ENCODE measurements at regions not wholly inside any gene's neighbourhood (a gene's known extent, or its start where the extent isn't known, plus 50 kb on each side); places are given as distances from the start of the nearest gene placed in this dataset.
"Not testable (repeated sequence)": the region's sequence is repeated elsewhere in the genome, so short reads cannot be mapped to it uniquely, and the experiment has no call there.

DNA sequence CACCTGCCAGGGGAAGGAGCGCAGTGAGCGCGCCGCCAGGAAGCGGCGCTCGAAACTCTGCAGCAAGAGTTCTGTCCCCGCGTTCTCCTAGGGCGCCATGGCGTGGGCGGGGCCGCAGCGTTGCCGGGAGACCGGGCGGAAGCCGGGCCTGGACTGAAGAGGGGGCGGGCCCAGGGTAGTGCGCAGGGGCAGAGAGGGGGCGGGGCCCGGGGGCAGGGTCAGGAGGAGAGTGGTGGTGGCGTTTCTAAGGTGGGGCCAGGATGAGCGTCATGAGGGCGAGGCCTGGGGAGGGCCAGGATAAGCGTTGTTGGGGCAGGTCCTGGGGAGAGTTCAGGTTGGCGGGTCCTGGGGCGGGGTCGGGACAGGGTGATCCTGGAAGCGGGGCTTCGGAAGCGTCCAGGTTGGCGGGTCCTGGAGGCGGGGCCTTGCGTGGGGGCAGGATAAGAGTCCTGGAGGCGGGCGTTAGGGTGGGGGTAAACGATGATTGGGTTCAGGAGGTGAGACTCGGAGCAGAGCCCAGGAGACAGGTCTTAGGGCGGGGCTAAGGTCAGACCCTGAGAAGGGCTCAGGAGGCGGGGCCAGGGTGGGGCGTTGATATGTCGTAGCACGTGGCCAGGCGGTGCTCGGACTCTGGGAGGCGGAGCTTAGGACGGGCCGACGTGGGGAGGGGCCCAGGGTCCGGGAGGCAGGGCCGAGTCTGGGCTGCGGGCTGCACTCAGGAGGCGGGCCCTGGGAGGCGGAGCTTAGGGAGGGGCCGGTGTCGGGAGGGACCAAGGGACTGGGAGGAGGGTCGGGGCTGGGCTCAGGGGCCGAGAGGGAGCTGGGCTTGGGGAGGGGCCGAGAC, 189.4 kb downstream of the ADRA2C start:
- H3K4me1 ChIP-seq; H3K27me3 ChIP-seq; H3K9me3 ChIP-seq; intact Hi-C loops (cut with DNase I); H3K36me3 ChIP-seq: not testable (repeated sequence)
- TF ChIP-seq POLR2A (IDR thresholded peaks at IDR 0.05), result peak in 1 of 2 donors; percentile 60
- 0 to 1% methylated on average over 31 to 35 of the region's 60 CpGs for WGBS, 2 donors
- peak; percentile 100 for DNase-seq
- peak overlapping the region in 2 of 3 donors; percentile 61 to 63 for H3K27ac ChIP-seq
- H3K4me3 ChIP-seq (replicated peaks in 1 of 3), result peak overlapping the region; percentile 33 to 60 (median 50)

DNA sequence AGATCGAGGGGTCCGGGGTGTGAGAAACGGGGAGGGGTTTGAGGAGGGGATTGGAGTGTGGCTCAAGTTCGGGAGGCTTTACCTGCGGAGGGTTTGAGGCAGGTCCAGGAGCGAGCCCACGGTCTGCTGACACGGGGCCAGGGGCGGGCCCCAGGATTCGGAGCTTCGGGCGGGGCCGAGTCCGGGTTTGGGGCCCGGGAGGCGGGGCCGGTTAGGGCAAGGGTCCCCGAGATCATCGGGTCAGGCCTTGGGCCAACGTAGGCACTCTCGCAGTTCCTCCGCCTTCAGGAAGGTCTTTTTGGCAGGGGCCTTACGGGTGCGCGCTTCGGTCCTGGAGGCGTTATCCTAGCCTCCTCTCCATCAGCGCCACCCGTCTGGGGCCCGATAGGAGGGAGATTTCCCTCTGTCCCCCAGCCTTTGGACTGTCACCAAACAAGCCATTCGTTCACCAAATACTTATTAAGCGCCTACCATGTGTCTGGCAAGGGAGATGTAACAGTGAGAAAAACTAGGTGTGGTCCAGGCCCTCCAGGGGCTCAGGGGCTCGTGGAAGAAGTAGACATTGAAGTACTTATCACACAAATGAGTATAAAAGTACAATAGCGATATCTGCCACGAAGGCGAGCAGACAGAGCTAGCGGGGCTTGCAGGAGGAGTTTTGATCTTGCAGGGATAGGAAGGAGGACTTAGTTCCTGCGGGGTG, 190.1 kb downstream of the ADRA2C start:
- intact Hi-C loops (cut with DNase I), result not testable (repeated sequence)
- WGBS, 2 donors, result 4 to 7% methylated on average over 28 to 36 of the region's 38 CpGs

DNA sequence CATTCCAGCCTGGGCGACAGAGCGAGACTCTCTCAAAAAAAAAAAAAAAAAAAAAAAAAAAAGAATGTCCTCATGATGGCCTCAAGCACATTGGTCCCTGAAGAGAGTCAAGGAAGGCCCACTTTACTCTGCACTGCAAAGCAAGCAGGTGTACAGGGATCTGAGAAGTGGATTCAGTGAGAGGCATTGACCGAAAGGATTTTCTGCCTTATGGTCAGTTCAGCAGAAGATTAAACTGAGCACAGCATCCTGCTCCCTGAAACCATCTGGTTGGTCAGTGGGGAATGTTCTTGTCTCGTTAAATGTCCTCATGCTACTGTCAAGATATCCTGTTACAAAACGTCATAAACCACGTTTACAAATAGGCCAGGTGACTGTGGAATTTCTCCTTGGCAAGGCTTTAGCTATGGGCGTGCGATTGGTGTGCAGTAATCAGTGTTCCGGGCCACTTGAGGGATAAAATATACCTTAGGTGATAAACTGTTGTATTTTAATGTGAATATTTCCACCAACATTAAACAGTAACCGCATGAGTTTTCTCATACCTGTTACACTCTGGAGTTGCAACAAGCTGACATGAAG, 195.0 kb downstream of the ADRA2C start:
- H3K27ac ChIP-seq; H3K9me3 ChIP-seq; H3K36me3 ChIP-seq; H3K27me3 ChIP-seq; H3K4me3 ChIP-seq (replicated peaks in 1 of 3); H3K4me1 ChIP-seq; DNase-seq; intact Hi-C loops (cut with DNase I): not testable (repeated sequence)
- WGBS, 2 donors, result 47 to 49% methylated on average over 10 of the region's 10 CpGs

More for the DNA sequence above, 190.1 kb downstream of the ADRA2C start:
- peak overlapping the region in 2 of 3 donors; percentile 43 to 61 for H3K27ac ChIP-seq
- not testable (repeated sequence) for H3K27me3 ChIP-seq, H3K4me1 ChIP-seq, H3K36me3 ChIP-seq, H3K9me3 ChIP-seq, DNase-seq
- H3K4me3 ChIP-seq (replicated peaks in 1 of 3), result peak overlapping the region in 2 of 3 donors; percentile 2 to 60

DNA sequence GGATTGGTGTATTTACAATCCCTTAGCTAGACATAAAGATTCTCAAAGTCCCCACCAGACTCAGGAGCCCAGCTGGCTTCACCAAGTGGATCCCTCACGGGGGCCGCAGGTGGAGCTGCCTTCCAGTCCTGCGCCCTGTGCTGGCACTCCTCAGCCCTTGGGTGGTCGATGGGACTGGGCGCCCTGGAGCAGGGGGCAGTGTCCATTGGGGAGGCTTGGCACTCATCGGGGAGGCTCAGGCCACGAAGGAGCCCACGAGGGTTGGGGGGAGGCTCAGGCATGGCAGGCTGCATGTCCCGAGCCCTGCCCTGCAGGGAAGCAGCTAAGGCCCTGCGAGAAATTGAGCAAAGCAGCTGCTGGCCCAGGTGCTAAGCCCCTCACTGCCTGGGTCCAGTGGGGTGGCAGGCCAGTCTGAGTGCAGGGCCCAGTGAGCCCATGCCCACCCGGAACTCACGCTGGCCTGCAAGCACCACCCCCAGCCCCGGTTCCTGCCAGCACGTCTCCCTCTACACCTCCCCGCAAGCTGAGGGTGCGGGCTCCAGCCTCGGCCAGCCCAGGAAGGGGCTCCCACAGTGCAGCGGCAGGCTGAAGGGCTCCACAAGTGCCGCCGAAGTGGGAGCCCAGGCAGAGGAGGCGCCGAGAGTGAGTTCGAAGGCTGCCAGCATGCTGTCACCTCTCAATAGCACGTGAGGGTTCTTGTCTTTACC, 198.5 kb downstream of the ADRA2C start:
- H3K4me3 ChIP-seq (replicated peaks in 1 of 3); H3K27me3 ChIP-seq; intact Hi-C loops (cut with DNase I); H3K4me1 ChIP-seq; H3K9me3 ChIP-seq; H3K36me3 ChIP-seq; H3K27ac ChIP-seq; DNase-seq: not testable (repeated sequence)
- 64 to 66% methylated on average over 17 to 22 of the region's 24 CpGs for WGBS, 2 donors

DNA sequence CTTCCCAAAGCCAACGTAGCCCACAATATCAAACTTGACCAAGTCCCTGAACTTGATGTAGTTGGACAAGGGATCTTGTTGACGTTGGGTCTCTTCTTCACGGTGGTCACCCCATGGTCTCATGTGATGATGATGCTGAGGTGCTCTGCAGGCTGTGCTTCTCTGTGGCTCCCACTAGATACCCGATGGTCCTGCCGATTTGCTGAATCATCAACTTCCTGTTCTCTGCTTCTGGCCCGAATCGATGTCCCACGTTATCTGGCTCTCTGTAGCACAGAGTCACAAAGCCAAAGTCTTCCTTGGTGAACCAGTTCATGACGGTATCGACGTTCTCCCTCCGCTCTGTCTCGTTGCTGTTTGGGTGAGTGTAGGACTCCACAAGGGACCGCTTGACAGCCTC, 201.0 kb downstream of the ADRA2C start:
- H3K27ac ChIP-seq; H3K4me3 ChIP-seq (replicated peaks in 1 of 3); H3K9me3 ChIP-seq; intact Hi-C loops (cut with DNase I); H3K4me1 ChIP-seq; H3K36me3 ChIP-seq; DNase-seq; H3K27me3 ChIP-seq: not testable (repeated sequence)
- 84 to 90% methylated on average over 13 to 14 of the region's 14 CpGs for WGBS, 2 donors

DNA sequence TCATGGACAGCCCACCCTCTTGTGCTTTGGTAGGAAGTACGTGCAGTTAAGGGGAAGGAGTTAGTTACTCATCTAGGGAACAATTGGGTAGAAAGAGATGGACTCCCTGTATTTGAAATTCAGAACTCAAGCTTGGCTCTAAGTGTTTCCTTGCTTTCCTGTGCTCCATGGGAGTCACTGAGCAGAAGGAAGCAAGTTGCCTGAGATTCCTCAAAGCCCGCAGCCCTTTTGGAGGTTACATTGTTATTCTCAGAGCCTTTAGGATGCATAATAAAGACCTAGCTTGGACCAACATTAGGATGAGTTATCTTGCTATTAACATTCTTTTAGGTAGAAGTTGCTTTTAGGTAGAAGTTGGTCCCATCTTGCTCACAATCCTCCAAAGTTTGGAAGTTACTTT, 206.4 kb downstream of the ADRA2C start:
- H3K4me3 ChIP-seq (replicated peaks in 1 of 3); DNase-seq; H3K9me3 ChIP-seq; H3K4me1 ChIP-seq; H3K36me3 ChIP-seq; H3K27ac ChIP-seq; H3K27me3 ChIP-seq; intact Hi-C loops (cut with DNase I): not testable (repeated sequence)
- 47 to 53% methylated on average over 2 of the region's 2 CpGs for WGBS, 2 donors

DNA sequence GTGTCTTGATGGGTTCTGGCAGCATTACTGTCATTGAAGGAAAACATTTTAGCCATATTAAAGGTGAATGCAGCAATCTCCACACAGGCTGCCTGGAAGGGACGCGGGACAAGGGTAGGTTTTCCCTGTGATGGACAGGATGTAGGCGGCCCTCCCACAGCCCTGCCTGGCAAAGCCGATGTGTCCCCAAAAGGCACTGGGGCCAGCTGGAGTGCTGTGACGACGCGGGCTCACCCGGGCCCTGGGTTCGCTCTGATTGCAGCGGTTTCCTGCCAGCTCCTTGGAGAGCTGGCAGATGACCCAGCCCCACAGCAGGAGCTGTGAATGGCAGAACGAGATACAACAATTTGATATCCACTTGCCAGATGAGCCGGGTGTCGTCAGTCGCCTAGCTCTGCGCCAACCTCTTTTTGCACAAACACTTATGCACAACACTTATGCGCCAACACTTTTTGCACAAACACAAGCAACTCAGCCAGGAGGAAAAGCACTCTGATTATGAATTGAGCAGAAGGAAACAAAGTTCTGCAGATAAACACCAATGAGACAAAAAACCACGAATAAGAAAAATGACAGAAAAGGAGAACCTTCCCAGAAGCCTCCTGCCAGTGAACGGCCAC, 207.5 kb downstream of the ADRA2C start:
- H3K27me3 ChIP-seq; DNase-seq; H3K4me3 ChIP-seq (replicated peaks in 1 of 3); H3K9me3 ChIP-seq; H3K4me1 ChIP-seq; H3K36me3 ChIP-seq; H3K27ac ChIP-seq; intact Hi-C loops (cut with DNase I): not testable (repeated sequence)
- 70 to 83% methylated on average over 11 to 18 of the region's 18 CpGs for WGBS, 2 donors

DNA sequence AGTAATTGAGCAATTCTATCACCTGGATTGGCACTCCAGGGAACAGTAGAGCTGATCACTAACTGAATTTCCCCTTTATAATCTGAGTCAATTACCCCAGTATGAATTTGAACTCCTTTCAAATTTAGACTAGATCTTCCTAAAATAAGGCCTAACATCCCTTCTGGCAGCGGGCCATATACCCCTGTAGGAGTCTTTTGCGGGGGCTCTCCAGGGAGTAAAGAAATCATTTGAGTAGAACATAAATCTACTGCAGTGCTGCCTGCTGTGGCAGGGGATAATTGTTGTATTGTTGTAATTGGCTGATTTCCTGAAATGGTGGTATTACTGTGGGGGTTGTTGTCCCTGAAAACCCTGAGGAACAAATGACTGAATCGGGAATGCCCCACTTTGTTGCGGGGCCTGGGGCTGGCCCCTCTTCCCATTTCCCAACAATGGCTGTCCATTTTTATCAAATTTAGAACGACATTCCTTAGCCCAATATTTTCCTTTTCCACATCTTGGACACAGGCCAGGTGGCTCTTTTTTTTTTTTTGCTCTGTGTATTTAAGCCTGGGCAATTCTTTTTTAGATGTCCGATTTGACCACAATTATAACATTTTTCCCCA, 217.4 kb downstream of the ADRA2C start:
- 13 to 16% methylated on average over 6 of the region's 6 CpGs for WGBS, 2 donors
- H3K9me3 ChIP-seq; H3K27ac ChIP-seq; H3K27me3 ChIP-seq; H3K4me1 ChIP-seq; H3K4me3 ChIP-seq (replicated peaks in 1 of 3); intact Hi-C loops (cut with DNase I); H3K36me3 ChIP-seq: not testable (repeated sequence)
- DNase-seq, result peak in 1 of 2 donors; percentile 4

All from thyroid gland (tissue), 4 donors.